Endothelial cell of umbilical vein (primary cell): ENCODE measurements at regions not wholly inside any gene's neighbourhood (a gene's known extent, or its start where the extent isn't known, plus 50 kb on each side); places are given as distances from the start of the nearest gene placed in this dataset.

ENCODE experiments used
- BruUV-seq: library from RNA; stranded (reverse); fragments of 400-500 nt; replicated peaks from 2 replicates; lab custom pipeline; 2021; lab: Mats Ljungman, UMichigan
- CTCF ChIA-PET: fragments of 300-600, 350-600 bp; sonication (Branson Sonifier 250); formaldehyde crosslinking; loops from one replicate; lab custom pipeline; 2021; ENCODE audit warnings: antibody characterized with exemption, inconsistent platforms; lab: Charles Lee
- POLR2A ChIA-PET: fragments of 300-600, 350-600 bp; sonication (Branson Sonifier 250); formaldehyde crosslinking; loops from one replicate; lab custom pipeline; 2021; ENCODE audit warnings: antibody characterized with exemption, inconsistent platforms; lab: Charles Lee
- DNase-seq: peaks from one replicate; pipeline ENCODE4 v3.0.0-alpha.2; 2011; ENCODE audit warnings: low read depth, low spot score
- FAIRE-seq: peaks from 2 replicates; lab custom pipeline; 2011; peaks lifted over from hg19 to GRCh38; lab: Jason Lieb, UNC
- H2AFZ ChIP-seq: 2 replicates; pipeline ENCODE4 v1.6.0; 2012; ENCODE audit warnings: low read depth, low read length, control low read depth, inconsistent platforms
- H3K27ac ChIP-seq: 2 replicates; pipeline ENCODE4 v1.5.1; 2011; ENCODE audit warnings: low read depth, mild to moderate bottlenecking, control low read depth, low read length, moderate library complexity; ENCODE audit not compliant: insufficient read depth
- H3K27me3 ChIP-seq, 2 experiments: 2 replicates each; pipeline versions ENCODE4 v1.6.0 to v1.6.1; 2011; ENCODE audit warnings: low read length in 2 of 2, mixed read lengths in 1 of 2; ENCODE audit not compliant: control insufficient read depth in 2 of 2, insufficient read depth in 2 of 2
- H3K36me3 ChIP-seq, 2 experiments: 2 replicates in 1 of 2; 3 replicates in 1 of 2; pipeline ENCODE4 v1.5.1; 2011; ENCODE audit warnings: low read length in 2 of 2, mild to moderate bottlenecking in 1 of 2, moderate library complexity in 1 of 2; ENCODE audit not compliant: control insufficient read depth in 2 of 2, insufficient read depth in 2 of 2; ENCODE audit errors: extremely low read depth in 1 of 2
- H3K4me1 ChIP-seq: 3 replicates; pipeline ENCODE4 v1.5.1; 2011; ENCODE audit warnings: mild to moderate bottlenecking, low read length; ENCODE audit not compliant: control insufficient read depth, insufficient read depth; ENCODE audit errors: extremely low read depth
- H3K4me2 ChIP-seq: 2 replicates; pipeline ENCODE4 v1.6.1; 2011; ENCODE audit warnings: low read length, control low read depth, mixed read lengths; ENCODE audit not compliant: insufficient read depth
- H3K4me3 ChIP-seq, 3 experiments: fragments of 200-600 bp in 1 of 3; sonication (generic), shearing (Covaris generic) in 1 of 3; replicated peaks in 1 of 3; 2 replicates each; pipeline ENCODE4 v1.5.1; 2011 to 2016; ENCODE audit warnings: control low read depth in 3 of 3, low read length in 3 of 3, mild to moderate bottlenecking in 2 of 3, inconsistent platforms in 1 of 3, low read depth in 1 of 3, moderate library complexity in 1 of 3; ENCODE audit not compliant: insufficient read depth in 1 of 3
- H3K79me2 ChIP-seq: 2 replicates; pipeline ENCODE4 v1.6.0; 2012; ENCODE audit warnings: low read length, inconsistent platforms; ENCODE audit not compliant: control insufficient read depth, insufficient read depth
- H3K9ac ChIP-seq: replicated peaks from 2 replicates; pipeline ENCODE3; 2011; ENCODE audit warnings: low read length, control low read depth; ENCODE audit not compliant: insufficient read depth; ENCODE audit errors: extremely low read depth
- H3K9me1 ChIP-seq: replicated peaks from 3 replicates; pipeline ENCODE4 v1.6.0; 2011; ENCODE audit warnings: mild to moderate bottlenecking, low read length; ENCODE audit not compliant: control insufficient read depth, insufficient read depth; ENCODE audit errors: extremely low read depth
- H3K9me3 ChIP-seq: replicated peaks from 2 replicates; pipeline ENCODE4 v1.5.1; 2012; ENCODE audit warnings: low read length, inconsistent platforms; ENCODE audit not compliant: control insufficient read depth, insufficient read depth
- H4K20me1 ChIP-seq: replicated peaks from 2 replicates; pipeline ENCODE3; 2011; ENCODE audit warnings: mild to moderate bottlenecking, low read length; ENCODE audit not compliant: control insufficient read depth, insufficient read depth; ENCODE audit errors: extremely low read depth
- CTCF ChIP-seq, 2 donors: IDR thresholded peaks; 1 replicate in 1 of 2; 2 replicates in 1 of 2; pipeline ENCODE4 v1.5.1; 2011; ENCODE audit warnings: low read length in 2 of 2, mild to moderate bottlenecking in 2 of 2, moderate library complexity in 2 of 2, control low read depth in 1 of 2, inconsistent platforms in 1 of 2, low read depth in 1 of 2; ENCODE audit not compliant: insufficient read depth in 1 of 2; ENCODE audit errors: extremely low read depth in 1 of 2
- EZH2 ChIP-seq: IDR thresholded peaks from 2 replicates; pipeline ENCODE4 v1.6.1; 2012; ENCODE audit warnings: borderline replicate concordance, low read depth, mild to moderate bottlenecking, moderate library complexity, low read length, inconsistent platforms; ENCODE audit not compliant: severe bottlenecking
- FOS ChIP-seq: IDR thresholded peaks from 2 replicates; pipeline ENCODE4 v1.6.1; 2011; ENCODE audit warnings: mild to moderate bottlenecking, low read length, moderate library complexity, borderline replicate concordance; ENCODE audit not compliant: insufficient read depth
- GATA2 ChIP-seq: IDR thresholded peaks from 2 replicates; pipeline ENCODE4 v1.7.0; 2011; ENCODE audit warnings: low read depth, mild to moderate bottlenecking, moderate library complexity, mixed read lengths, low read length; ENCODE audit not compliant: insufficient read length, insufficient read depth
- JUN ChIP-seq: IDR thresholded peaks from 2 replicates; pipeline ENCODE4 v1.6.1; 2011; ENCODE audit warnings: borderline replicate concordance, low read depth; ENCODE audit not compliant: insufficient read length, insufficient read depth
- MYC ChIP-seq: IDR thresholded peaks from one replicate; pipeline ENCODE4 v1.6.1; 2011; ENCODE audit warnings: mild to moderate bottlenecking, low read depth, low read length
- POLR2A ChIP-seq: IDR thresholded peaks from 2 replicates; pipeline ENCODE4 v1.6.1; 2012; ENCODE audit warnings: low read depth, mild to moderate bottlenecking, control low read depth, low read length
- POLR2AphosphoS5 ChIP-seq: IDR thresholded peaks from 2 replicates; pipeline ENCODE4 v1.6.1; 2012; ENCODE audit warnings: low read depth, mild to moderate bottlenecking, control low read depth, low read length, moderate library complexity; ENCODE audit not compliant: insufficient read depth
- dilution Hi-C: fragments of 300-500 bp; cut with MboI; formaldehyde crosslinking; loops from one replicate; pipeline ENCODE4 v1.15.0; 2019; ENCODE audit warnings: low sequenced_read_pairs; ENCODE audit not compliant: extremely low pct_ligation_motif_present
- intact Hi-C: fragments of 100-400 bp; cut with micrococcal nuclease; formaldehyde crosslinking; loops from one replicate; pipeline ENCODE4 v1.10.0; 2022
- TF ChIP-seq, protein P1 (sequence below): IDR thresholded peaks from 2 replicates; pipeline ENCODE4 v1.6.1; 2011; ENCODE audit not compliant: insufficient read depth, insufficient read length

- H3K9me3 ChIP-seq: peaks cover 3% of the 10 kb centered on the region
- H2AFZ ChIP-seq: no peak overlapping the region
- no peaks in the 10 kb centered on the region for H3K27me3 ChIP-seq
- no peak overlapping the region for H3K9ac ChIP-seq
- no peaks in the 10 kb centered on the region for H4K20me1 ChIP-seq
- no peaks in the 10 kb centered on the region for H3K4me1 ChIP-seq
- DNase-seq: no peak
- FAIRE-seq: no peak
- dilution Hi-C loops (no loop called here), intact Hi-C loops (no loop called here)
- no peak overlapping the region for H3K4me3 ChIP-seq
- POLR2A ChIA-PET: no interaction called here
- CTCF ChIA-PET: no interaction called here
- no peaks in the 10 kb centered on the region for H3K36me3 ChIP-seq
- H3K4me2 ChIP-seq: no peak overlapping the region
- H3K79me2 ChIP-seq: no peaks in the 10 kb centered on the region
- TF ChIP-seq MYC (no peak), CTCF (IDR thresholded peaks at IDR 0.05; ENCODE audit: extremely low read depth in 1 of 2, insufficient read depth in 1 of 2, low read depth in 1 of 2, low read length in 2 of 2) (no peak), JUN (no peak), POLR2A (no peak), GATA2 (no peak), POLR2AphosphoS5 (no peak), FOS (no peak), EZH2 (no peak)
- TF ChIP-seq, protein P1, sequence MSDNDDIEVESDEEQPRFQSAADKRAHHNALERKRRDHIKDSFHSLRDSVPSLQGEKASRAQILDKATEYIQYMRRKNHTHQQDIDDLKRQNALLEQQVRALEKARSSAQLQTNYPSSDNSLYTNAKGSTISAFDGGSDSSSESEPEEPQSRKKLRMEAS: no peak
- no TSS peak for BruUV-seq
- no peaks in the 10 kb centered on the region for H3K9me1 ChIP-seq
- H3K27ac ChIP-seq: no peak overlapping the region
These were observed 226.9 kb upstream of the THSD7B start for GRCh38 chr2:136538489-136538888.
